Body of pancreas (tissue), 4 donors: ENCODE measurements at regions not wholly inside any gene's neighbourhood (a gene's known extent, or its start where the extent isn't known, plus 50 kb on each side); places are given as distances from the start of the nearest gene placed in this dataset.

Experiments used
- POLR2A ChIP-seq, 3 donors: fragments of 450-650 bp; IDR thresholded peaks; one replicate each; pipeline ENCODE4 v1.6.1; 2016; ENCODE audit warnings: antibody characterized with exemption in 3 of 3, mild to moderate bottlenecking in 2 of 3
- TF ChIP-seq, protein P1 (sequence below), 7 experiments: fragments of 450-650 bp in 4 of 7; fragments of 200-600 bp in 3 of 7; sonication (generic) in 3 of 7; IDR thresholded peaks; one replicate each; pipeline ENCODE4 v1.5.1; 2016 to 2019; ENCODE audit warnings: antibody characterized with exemption in 7 of 7

DNA sequence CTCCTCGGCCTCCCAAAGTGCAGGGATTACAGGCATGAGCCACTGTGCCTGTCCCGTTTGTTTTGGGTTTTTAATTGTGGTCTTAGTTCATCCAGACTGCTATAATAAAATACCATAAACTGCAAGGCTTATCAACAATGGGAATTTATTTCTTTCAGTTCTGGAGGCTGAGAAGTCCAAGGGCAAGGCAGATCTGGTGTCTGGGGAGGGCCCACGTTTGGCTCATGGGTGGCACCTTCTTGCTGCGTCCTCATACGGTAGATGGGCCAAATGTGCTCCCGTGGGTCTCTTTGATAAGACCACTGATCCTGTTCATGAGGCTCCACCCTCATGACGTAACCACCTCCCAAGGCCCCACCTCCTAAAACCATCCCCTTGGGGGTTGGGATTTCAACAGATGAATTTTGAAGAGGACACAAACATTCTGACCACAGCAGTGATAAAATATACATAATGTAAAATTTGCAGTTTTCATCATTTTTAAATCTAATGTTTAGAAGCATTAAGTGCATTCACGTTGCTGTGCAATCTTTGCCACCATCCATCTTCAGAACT is 133.4 kb upstream of the ERRFI1 start:
- TF ChIP-seq, protein P1, sequence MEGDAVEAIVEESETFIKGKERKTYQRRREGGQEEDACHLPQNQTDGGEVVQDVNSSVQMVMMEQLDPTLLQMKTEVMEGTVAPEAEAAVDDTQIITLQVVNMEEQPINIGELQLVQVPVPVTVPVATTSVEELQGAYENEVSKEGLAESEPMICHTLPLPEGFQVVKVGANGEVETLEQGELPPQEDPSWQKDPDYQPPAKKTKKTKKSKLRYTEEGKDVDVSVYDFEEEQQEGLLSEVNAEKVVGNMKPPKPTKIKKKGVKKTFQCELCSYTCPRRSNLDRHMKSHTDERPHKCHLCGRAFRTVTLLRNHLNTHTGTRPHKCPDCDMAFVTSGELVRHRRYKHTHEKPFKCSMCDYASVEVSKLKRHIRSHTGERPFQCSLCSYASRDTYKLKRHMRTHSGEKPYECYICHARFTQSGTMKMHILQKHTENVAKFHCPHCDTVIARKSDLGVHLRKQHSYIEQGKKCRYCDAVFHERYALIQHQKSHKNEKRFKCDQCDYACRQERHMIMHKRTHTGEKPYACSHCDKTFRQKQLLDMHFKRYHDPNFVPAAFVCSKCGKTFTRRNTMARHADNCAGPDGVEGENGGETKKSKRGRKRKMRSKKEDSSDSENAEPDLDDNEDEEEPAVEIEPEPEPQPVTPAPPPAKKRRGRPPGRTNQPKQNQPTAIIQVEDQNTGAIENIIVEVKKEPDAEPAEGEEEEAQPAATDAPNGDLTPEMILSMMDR (IDR thresholded peaks at IDR 0.05), result no peak
- TF ChIP-seq POLR2A (IDR thresholded peaks at IDR 0.05), result no peak
